DND-41 (cell line): ENCODE measurements at regions not wholly inside any gene's neighbourhood (a gene's known extent, or its start where the extent isn't known, plus 50 kb on each side); places are given as distances from the start of the nearest gene placed in this dataset.

Source experiments
- ATAC-seq: fragments of 200-7000 bp; cut with Tn5 transposase; 3 replicates; pipeline ENCODE4 v1.9.1; 2021; ENCODE audit warnings: low read depth; ENCODE audit not compliant: insufficient read depth
- DNase-seq: peaks from one replicate; pipeline ENCODE4 v3.0.0-alpha.2; 2020
- H2AFZ ChIP-seq: 2 replicates; pipeline ENCODE4 v1.6.0; 2012; ENCODE audit warnings: low read depth, low read length
- H3K27ac ChIP-seq: 2 replicates; pipeline ENCODE4 v1.5.1; 2012; ENCODE audit warnings: low read length, inconsistent platforms
- H3K27me3 ChIP-seq: fragments of 200-600 bp; sonication (generic); 2 replicates; pipeline ENCODE4 v1.6.0; 2012; ENCODE audit warnings: low read length, mild to moderate bottlenecking, inconsistent platforms; ENCODE audit not compliant: insufficient read depth, poor library complexity
- H3K36me3 ChIP-seq: 2 replicates; pipeline ENCODE4 v1.5.1; 2012; ENCODE audit warnings: low read length, inconsistent platforms; ENCODE audit not compliant: insufficient read depth
- H3K4me1 ChIP-seq: 2 replicates; pipeline ENCODE4 v1.5.1; 2012; ENCODE audit warnings: mild to moderate bottlenecking, low read length; ENCODE audit not compliant: insufficient read depth
- H3K4me2 ChIP-seq: 2 replicates; pipeline ENCODE4 v1.6.0; 2012; ENCODE audit warnings: mild to moderate bottlenecking, moderate library complexity, low read length, inconsistent platforms; ENCODE audit not compliant: insufficient read depth
- H3K4me3 ChIP-seq, 2 experiments: fragments of 200-600 bp in 1 of 2; shearing (Covaris generic) in 1 of 2; 2 replicates each; pipeline ENCODE4 v1.5.1; 2012 to 2016; ENCODE audit warnings: inconsistent platforms in 2 of 2, low read length in 2 of 2, mild to moderate bottlenecking in 2 of 2, low read depth in 1 of 2, moderate library complexity in 1 of 2
- H3K79me2 ChIP-seq: 2 replicates; pipeline ENCODE4 v1.6.0; 2012; ENCODE audit warnings: low read length, inconsistent platforms; ENCODE audit not compliant: insufficient read depth
- H3K9ac ChIP-seq: 2 replicates; pipeline ENCODE4 v1.6.0; 2012; ENCODE audit warnings: low read depth, mild to moderate bottlenecking, inconsistent platforms, low read length, moderate library complexity
- H3K9me3 ChIP-seq: 2 replicates; pipeline ENCODE4 v1.5.1; 2012; ENCODE audit warnings: low read length, moderate library complexity, mild to moderate bottlenecking, inconsistent platforms; ENCODE audit not compliant: insufficient read depth, severe bottlenecking
- H4K20me1 ChIP-seq: 2 replicates; pipeline ENCODE4 v1.6.0; 2012; ENCODE audit warnings: low read length; ENCODE audit not compliant: insufficient read depth
- CTCF ChIP-seq: IDR thresholded peaks from 2 replicates; pipeline ENCODE4 v1.5.1; 2012; ENCODE audit warnings: borderline replicate concordance, low read length, moderate library complexity, mild to moderate bottlenecking; ENCODE audit not compliant: poor library complexity, severe bottlenecking; ENCODE audit errors: extremely low read depth
- EZH2 ChIP-seq: IDR thresholded peaks from 3 replicates; pipeline ENCODE4 v1.6.1; 2012; ENCODE audit warnings: borderline replicate concordance, low read depth, mild to moderate bottlenecking, moderate library complexity, low read length, inconsistent platforms; ENCODE audit not compliant: severe bottlenecking

- no peak for TF ChIP-seq EZH2
- TF ChIP-seq CTCF = no peak
Observed at GRCh38 chr20:21628800-21629199, 76.7 kb upstream of the PAX1 start.

GRCh38 chr20:21623781-21624094 is 81.7 kb upstream of the PAX1 start:
- no peak overlapping the region for H2AFZ ChIP-seq
- DNase-seq (no peak), ATAC-seq (no peak)
- H4K20me1 ChIP-seq = no peaks in the 10 kb centered on the region
- H3K27ac ChIP-seq = no peak overlapping the region
- no peaks in the 10 kb centered on the region for H3K79me2 ChIP-seq
- no peaks in the 10 kb centered on the region; the same call in 1 of the 2 replicates for H3K4me1 ChIP-seq
- no peaks in the 10 kb centered on the region for H3K36me3 ChIP-seq
- TF ChIP-seq EZH2 = no peak
- TF ChIP-seq CTCF = no peak
- H3K9me3 ChIP-seq = no peaks in the 10 kb centered on the region
- peaks cover 9% of the 10 kb centered on the region for H3K27me3 ChIP-seq
- no peak overlapping the region for H3K9ac ChIP-seq
- no peak overlapping the region for H3K4me3 ChIP-seq
- H3K4me2 ChIP-seq = no peak overlapping the region

More at GRCh38 chr20:21628800-21629199, 76.7 kb upstream of the PAX1 start:
- no peaks in the 10 kb centered on the region for H3K9me3 ChIP-seq
- no peaks in the 10 kb centered on the region for H3K79me2 ChIP-seq
- no peak overlapping the region for H3K27ac ChIP-seq
- no peak overlapping the region for H3K4me2 ChIP-seq
- H3K4me1 ChIP-seq = no peaks in the 10 kb centered on the region
- no peak for ATAC-seq
- no peaks in the 10 kb centered on the region for H3K36me3 ChIP-seq
- no peak overlapping the region for H2AFZ ChIP-seq
- DNase-seq = no peak
- no peak overlapping the region for H3K9ac ChIP-seq
- H3K27me3 ChIP-seq = peaks cover 8% of the 10 kb centered on the region
- H3K4me3 ChIP-seq = no peak overlapping the region
- no peaks in the 10 kb centered on the region for H4K20me1 ChIP-seq

GRCh38 chr20:21623074-21623780 is 82.2 kb upstream of the PAX1 start:
- Histone ChIP-seq H3K9ac (no peak overlapping the region), H3K4me3 (no peak overlapping the region), H2AFZ (no peak overlapping the region), H3K79me2 (no peaks in the 10 kb centered on the region), H3K4me1 (no peaks in the 10 kb centered on the region; the same call in 1 of the 2 replicates), H3K27me3 (peaks cover 6% of the 10 kb centered on the region), H3K36me3 (no peaks in the 10 kb centered on the region), H4K20me1 (no peaks in the 10 kb centered on the region), H3K9me3 (no peaks in the 10 kb centered on the region), H3K27ac (no peak overlapping the region), H3K4me2 (no peak overlapping the region)
- no peak for TF ChIP-seq CTCF
- no peak for TF ChIP-seq EZH2
- DNase-seq (no peak), ATAC-seq (no peak)
